ENCODE measurements at regions not wholly inside any gene's neighbourhood (a gene's known extent, or its start where the extent isn't known, plus 50 kb on each side); places are given as distances from the start of the nearest gene placed in this dataset.

GRCh38 chr11:115925568-115926090 lies 421.4 kb upstream of the CADM1 start:
- intact Hi-C loops (cut with DNase I): no loop called here
- no peaks in the 10 kb centered on the region for H3K9me3 ChIP-seq
- ATAC-seq (no peak), DNase-seq (no peak)
- H3K4me3 ChIP-seq: no peak overlapping the region
- peaks cover 1% of the 10 kb centered on the region for H3K4me1 ChIP-seq
- no peaks in the 10 kb centered on the region for H3K36me3 ChIP-seq (replicated peaks in 1 of 2; ENCODE audit: insufficient read depth in 1 of 2, low read depth in 2 of 2)
- H3K27me3 ChIP-seq: no peaks in the 10 kb centered on the region
- no peak overlapping the region for H3K27ac ChIP-seq
- WGBS, 2 donors: 56 to 63% methylated on average over 3 of the region's 3 CpGs
- TF ChIP-seq POLR2A (IDR thresholded peaks at IDR 0.05): no peak

- intact Hi-C loops (cut with DNase I): no loop called here
- no peak overlapping the region for H3K27ac ChIP-seq
- H3K36me3 ChIP-seq (replicated peaks in 1 of 2; ENCODE audit: insufficient read depth in 1 of 2, low read depth in 2 of 2): no peaks in the 10 kb centered on the region
- no peak for DNase-seq
- peaks cover 8% of the 10 kb centered on the region for H3K4me1 ChIP-seq
- H3K4me3 ChIP-seq: no peak overlapping the region
- H3K27me3 ChIP-seq: no peaks in the 10 kb centered on the region
- ATAC-seq: no peak
- no peaks in the 10 kb centered on the region for H3K9me3 ChIP-seq
- TF ChIP-seq POLR2A (IDR thresholded peaks at IDR 0.05) (no peak), CTCF (IDR thresholded peaks at IDR 0.05) (no peak)
- 50 to 51% methylated on average over 6 of the region's 6 CpGs for WGBS, 2 donors
Observed at GRCh38 chr11:115924744-115925567, 420.7 kb upstream of the CADM1 start.

- TF ChIP-seq CTCF (IDR thresholded peaks at IDR 0.05) (no peak), POLR2A (IDR thresholded peaks at IDR 0.05) (no peak)
- Histone ChIP-seq H3K36me3 (replicated peaks in 1 of 2; ENCODE audit: insufficient read depth in 1 of 2, low read depth in 2 of 2) (no peaks in the 10 kb centered on the region), H3K4me3 (no peak overlapping the region), H3K27ac (no peak overlapping the region), H3K27me3 (no peaks in the 10 kb centered on the region), H3K4me1 (peaks cover 8% of the 10 kb centered on the region), H3K9me3 (no peaks in the 10 kb centered on the region)
- WGBS, 2 donors: 35% methylated on average over 8 of the region's 8 CpGs
- DNase-seq: no peak
- intact Hi-C loops (cut with DNase I): no loop called here
- no peak for ATAC-seq
Observed at GRCh38 chr11:115922876-115923275, 418.7 kb upstream of the CADM1 start.

- Histone ChIP-seq H3K27me3 (no peaks in the 10 kb centered on the region), H3K4me3 (no peak overlapping the region), H3K36me3 (replicated peaks in 1 of 2; ENCODE audit: insufficient read depth in 1 of 2, low read depth in 2 of 2) (no peaks in the 10 kb centered on the region), H3K27ac (no peak overlapping the region), H3K4me1 (peaks cover 8% of the 10 kb centered on the region), H3K9me3 (no peaks in the 10 kb centered on the region)
- TF ChIP-seq CTCF (IDR thresholded peaks at IDR 0.05) (no peak), POLR2A (IDR thresholded peaks at IDR 0.05) (no peak)
- intact Hi-C loops (cut with DNase I): no loop called here
- DNase-seq: no peak
- WGBS, 2 donors: 52 to 54% methylated on average over 2 of the region's 2 CpGs
- no peak for ATAC-seq
Observed at GRCh38 chr11:115921986-115922385, 417.8 kb upstream of the CADM1 start.

- intact Hi-C loops (cut with DNase I): no loop called here
- Histone ChIP-seq H3K27me3 (no peaks in the 10 kb centered on the region), H3K36me3 (replicated peaks in 1 of 2; ENCODE audit: insufficient read depth in 1 of 2, low read depth in 2 of 2) (no peaks in the 10 kb centered on the region), H3K27ac (no peak overlapping the region), H3K9me3 (no peaks in the 10 kb centered on the region), H3K4me3 (no peak overlapping the region), H3K4me1 (peaks cover 8% of the 10 kb centered on the region)
- DNase-seq (no peak), ATAC-seq (no peak)
- no peak for TF ChIP-seq POLR2A (IDR thresholded peaks at IDR 0.05)
- TF ChIP-seq CTCF (IDR thresholded peaks at IDR 0.05): no peak
- 66% methylated on average over 3 of the region's 3 CpGs for WGBS, 2 donors
Observed at GRCh38 chr11:115921540-115921939, 417.3 kb upstream of the CADM1 start.
